ENCODE measurements at regions not wholly inside any gene's neighbourhood (a gene's known extent, or its start where the extent isn't known, plus 50 kb on each side); places are given as distances from the start of the nearest gene placed in this dataset.

GRCh38 chr1:221254813-221255212, 375.6 kb downstream of the HLX start:
- no peak for DNase-seq (ENCODE audit: low spot score)
- H3K27ac ChIP-seq (ENCODE audit: extremely low read length, insufficient read depth, low read length), result no peak overlapping the region
- no peak overlapping the region for H3K4me2 ChIP-seq (ENCODE audit: low read depth, low read length)
- BruUV-seq (replicated peaks), result no TSS peak
- H2AFZ ChIP-seq (ENCODE audit: low read length), result no peak overlapping the region
- no peaks in the 10 kb centered on the region; the same call in 1 of the 2 replicates for H3K9me3 ChIP-seq (ENCODE audit: low read length)
- peak; percentile 92 for TF ChIP-seq MAFF (IDR thresholded peaks at IDR 0.05; ENCODE audit: low read depth, low read length)
- no peak for TF ChIP-seq ARID3A (IDR thresholded peaks at IDR 0.05; ENCODE audit: low read depth, low read length)
- TF ChIP-seq TAF15 (IDR thresholded peaks at IDR 0.05; ENCODE audit: low read depth, low read length, poor library complexity, severe bottlenecking), result no peak
- TF ChIP-seq SAP130 (CRISPR knock-in tag; IDR thresholded peaks at IDR 0.05; ENCODE audit: low read depth), result no peak
- TF ChIP-seq NFE2L2 (IDR thresholded peaks at IDR 0.05; ENCODE audit: low read length), result peak; percentile 64
- TF ChIP-seq NRL (CRISPR knock-in tag; IDR thresholded peaks at IDR 0.05; ENCODE audit: borderline replicate concordance), result no peak
- TF ChIP-seq MAFK (conservative IDR thresholded peaks at IDR 0.05 in 1 of 2, IDR thresholded peaks at IDR 0.05 in 1 of 2; ENCODE audit: low read length in 2 of 2), result peak; percentile 80 to 96
- no peak for TF ChIP-seq E2F2 (CRISPR knock-in tag; IDR thresholded peaks at IDR 0.05; ENCODE audit: borderline replicate concordance)
- no peaks in the 10 kb centered on the region for H3K27me3 ChIP-seq (ENCODE audit: control insufficient read depth in 1 of 2, insufficient read depth in 2 of 2, low read length in 2 of 2)
- no peak overlapping the region for H3K4me3 ChIP-seq (replicated peaks in 1 of 3; ENCODE audit: insufficient read depth in 1 of 3, low read depth in 2 of 3, low read length in 3 of 3)
- H3K79me2 ChIP-seq (ENCODE audit: insufficient read depth, low read length), result no peaks in the 10 kb centered on the region
- H3K36me3 ChIP-seq (replicated peaks in 1 of 2; ENCODE audit: control insufficient read depth in 1 of 2, insufficient read depth in 2 of 2, low read length in 2 of 2), result no peaks in the 10 kb centered on the region
- H4K20me1 ChIP-seq (ENCODE audit: insufficient read depth, low read length), result no peaks in the 10 kb centered on the region
- no peaks in the 10 kb centered on the region for H3K4me1 ChIP-seq (ENCODE audit: insufficient read depth, low read length)
- intact Hi-C loops (cut with micrococcal nuclease; ENCODE audit: unreplicated experiment), result no loop called here
- CTCF ChIA-PET (ENCODE audit: low intra/inter-chr PET ratio, low total read pairs), result no interaction called here
- in situ Hi-C loops (cut with HindIII; ENCODE audit: extremely low pct_ligation_motif_present, low pct_unique_long_range_greater_than_20kb), result no loop called here
- no peak overlapping the region for H3K9ac ChIP-seq (ENCODE audit: insufficient read depth, low read depth, low read length)
- FAIRE-seq, result no peak
- ATAC-seq, result no peak
- POLR2A ChIA-PET, result no interaction called here

All from HepG2 (cell line).